GM12874 (cell line): ENCODE measurements at regions not wholly inside any gene's neighbourhood (a gene's known extent, or its start where the extent isn't known, plus 50 kb on each side); places are given as distances from the start of the nearest gene placed in this dataset.

ENCODE experiments used
- TF ChIP-seq, protein P1 (sequence below): IDR thresholded peaks from 2 replicates; pipeline ENCODE4 v1.5.1; 2011; ENCODE audit warnings: low read depth, mild to moderate bottlenecking, control low read depth, low read length, moderate library complexity; ENCODE audit not compliant: insufficient read depth

DNA sequence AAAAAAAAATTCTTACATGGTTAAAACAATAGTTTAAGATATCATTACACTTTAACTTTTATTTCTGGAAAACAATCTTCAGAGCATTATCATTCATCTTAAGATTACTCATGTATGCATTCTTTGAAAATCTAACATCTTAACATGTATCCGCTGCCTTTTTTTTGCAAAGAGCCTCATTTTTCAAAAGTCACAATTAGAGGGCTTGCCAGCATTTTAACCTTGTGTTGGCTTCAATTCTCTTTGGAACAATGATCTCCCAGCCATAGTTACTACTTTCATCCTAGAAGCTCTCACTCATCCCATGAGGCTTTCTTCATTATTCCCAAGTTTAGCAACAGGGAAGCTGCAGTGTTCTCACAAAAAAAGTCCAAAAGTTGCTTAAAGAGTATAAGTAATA, 330.8 kb downstream of the BCKDHB start:
- TF ChIP-seq, protein P1, sequence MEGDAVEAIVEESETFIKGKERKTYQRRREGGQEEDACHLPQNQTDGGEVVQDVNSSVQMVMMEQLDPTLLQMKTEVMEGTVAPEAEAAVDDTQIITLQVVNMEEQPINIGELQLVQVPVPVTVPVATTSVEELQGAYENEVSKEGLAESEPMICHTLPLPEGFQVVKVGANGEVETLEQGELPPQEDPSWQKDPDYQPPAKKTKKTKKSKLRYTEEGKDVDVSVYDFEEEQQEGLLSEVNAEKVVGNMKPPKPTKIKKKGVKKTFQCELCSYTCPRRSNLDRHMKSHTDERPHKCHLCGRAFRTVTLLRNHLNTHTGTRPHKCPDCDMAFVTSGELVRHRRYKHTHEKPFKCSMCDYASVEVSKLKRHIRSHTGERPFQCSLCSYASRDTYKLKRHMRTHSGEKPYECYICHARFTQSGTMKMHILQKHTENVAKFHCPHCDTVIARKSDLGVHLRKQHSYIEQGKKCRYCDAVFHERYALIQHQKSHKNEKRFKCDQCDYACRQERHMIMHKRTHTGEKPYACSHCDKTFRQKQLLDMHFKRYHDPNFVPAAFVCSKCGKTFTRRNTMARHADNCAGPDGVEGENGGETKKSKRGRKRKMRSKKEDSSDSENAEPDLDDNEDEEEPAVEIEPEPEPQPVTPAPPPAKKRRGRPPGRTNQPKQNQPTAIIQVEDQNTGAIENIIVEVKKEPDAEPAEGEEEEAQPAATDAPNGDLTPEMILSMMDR = no peak

DNA sequence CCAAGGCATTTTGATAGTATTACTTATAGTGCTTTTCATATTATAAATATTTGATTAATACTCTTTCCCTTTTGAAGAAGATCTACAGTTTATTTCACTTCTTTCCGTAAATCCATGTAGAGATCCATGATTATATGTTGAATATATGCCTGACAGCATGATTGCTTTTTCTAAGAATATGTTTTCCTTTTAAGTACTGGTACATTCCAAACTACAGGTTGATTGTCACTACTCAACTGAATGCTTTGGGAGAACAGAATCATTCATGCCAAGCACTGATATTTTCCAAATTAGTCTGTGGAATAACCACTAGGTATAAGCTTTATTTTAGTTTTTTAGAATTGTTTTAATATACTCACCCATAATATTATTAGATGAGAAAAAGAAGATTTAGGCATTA, 330.2 kb downstream of the BCKDHB start:
- TF ChIP-seq, protein P1 = no peak

DNA sequence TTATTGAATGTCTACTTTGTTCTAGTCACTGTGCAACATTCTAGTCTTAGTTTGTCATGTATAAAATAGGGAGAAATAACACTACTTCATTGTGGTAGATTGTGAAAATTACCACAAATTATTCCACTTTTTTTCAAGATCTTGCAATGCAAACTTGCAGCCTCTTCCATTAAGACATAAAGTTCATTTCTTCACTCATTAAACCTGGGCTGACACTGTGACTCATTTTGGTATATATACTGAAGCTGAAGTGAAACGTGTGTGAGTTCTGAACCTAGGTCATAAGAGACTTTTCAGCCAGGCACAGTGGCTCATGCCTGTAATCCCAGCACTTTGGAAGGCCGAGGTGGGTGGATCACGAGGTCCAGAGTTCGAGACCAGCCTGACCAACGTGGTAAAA, 329.0 kb downstream of the BCKDHB start:
- TF ChIP-seq, protein P1 = no peak

DNA sequence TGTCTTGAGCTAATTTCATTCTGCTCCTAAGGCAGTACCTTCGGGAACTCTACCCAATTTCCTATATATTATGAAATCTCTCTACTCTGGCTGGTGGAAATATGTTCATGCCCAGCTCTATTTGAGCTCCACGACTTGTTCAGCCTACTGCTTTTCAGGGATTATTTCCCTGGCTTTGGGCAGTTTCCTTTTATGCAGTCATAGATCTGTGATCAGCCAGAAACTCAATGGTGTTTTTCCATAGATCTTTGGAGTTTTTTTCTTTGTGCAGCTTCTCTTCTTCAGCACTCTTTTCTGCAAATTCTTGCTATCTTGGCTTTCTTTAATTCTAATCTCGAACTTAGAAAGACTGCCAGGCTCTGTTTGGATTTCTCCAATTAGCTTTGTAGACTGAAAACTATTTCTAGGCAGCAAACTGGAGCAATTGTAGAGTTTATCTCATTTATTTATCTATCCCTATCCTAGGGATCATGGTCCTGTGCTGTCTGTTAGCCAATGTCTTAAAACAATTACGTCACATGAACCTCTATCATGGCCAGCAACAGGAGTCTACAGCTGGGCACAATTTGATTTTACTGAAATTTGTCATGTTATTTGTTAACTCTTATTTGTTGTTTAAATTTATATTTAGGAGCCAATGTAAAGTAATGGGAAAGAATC, 328.4 kb downstream of the BCKDHB start:
- TF ChIP-seq, protein P1 = no peak

DNA sequence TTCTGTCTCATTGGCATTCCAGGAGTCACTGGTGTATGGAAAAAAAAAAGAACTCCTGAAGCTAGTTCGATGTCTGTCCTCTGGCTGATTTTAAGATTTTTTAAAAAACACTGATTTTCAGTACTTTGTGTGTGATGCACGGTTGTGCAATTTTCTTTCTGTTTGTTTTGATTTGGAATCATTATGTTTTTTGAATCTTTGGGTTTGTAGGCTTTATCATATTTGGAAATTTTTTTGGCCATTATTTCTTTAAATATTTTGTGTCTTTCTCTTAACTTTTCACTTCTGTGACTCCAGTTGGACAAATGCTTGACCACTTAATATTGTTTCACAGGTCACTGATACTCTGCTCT, 327.2 kb downstream of the BCKDHB start:
- TF ChIP-seq, protein P1 = no peak

DNA sequence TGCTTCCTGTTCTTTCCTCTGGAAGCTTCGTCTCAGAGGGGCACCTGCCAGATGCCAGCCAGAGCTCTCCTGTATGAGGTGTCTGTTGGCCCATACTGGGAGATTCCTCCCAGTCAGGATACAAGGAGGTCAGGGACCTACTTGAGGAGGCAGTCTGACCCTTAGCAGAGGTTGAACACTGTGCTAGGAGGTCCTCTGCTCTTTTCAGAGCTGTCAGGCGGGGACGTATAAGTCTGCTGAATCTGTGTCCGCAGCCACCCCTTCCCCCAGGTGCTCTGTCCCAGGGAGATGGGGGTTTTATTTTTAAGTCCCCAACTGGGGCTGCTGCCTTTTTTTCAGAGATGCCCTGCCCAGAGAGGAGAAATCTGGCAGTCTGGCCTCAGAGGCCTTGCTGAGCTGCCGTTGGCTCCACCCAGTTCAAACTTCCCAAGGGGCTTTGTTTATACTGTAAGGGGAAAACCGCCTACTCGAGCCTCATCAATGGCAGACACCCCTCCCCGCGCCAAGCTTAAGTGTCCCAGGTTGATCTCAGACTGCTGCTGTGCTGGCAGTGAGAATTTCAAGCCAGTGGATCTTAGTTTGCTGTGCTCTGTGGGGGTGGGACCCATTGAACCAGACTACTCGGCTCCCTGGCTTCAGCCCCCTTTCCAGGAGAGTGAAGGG, 326.7 kb downstream of the BCKDHB start:
- TF ChIP-seq, protein P1 = no peak

DNA sequence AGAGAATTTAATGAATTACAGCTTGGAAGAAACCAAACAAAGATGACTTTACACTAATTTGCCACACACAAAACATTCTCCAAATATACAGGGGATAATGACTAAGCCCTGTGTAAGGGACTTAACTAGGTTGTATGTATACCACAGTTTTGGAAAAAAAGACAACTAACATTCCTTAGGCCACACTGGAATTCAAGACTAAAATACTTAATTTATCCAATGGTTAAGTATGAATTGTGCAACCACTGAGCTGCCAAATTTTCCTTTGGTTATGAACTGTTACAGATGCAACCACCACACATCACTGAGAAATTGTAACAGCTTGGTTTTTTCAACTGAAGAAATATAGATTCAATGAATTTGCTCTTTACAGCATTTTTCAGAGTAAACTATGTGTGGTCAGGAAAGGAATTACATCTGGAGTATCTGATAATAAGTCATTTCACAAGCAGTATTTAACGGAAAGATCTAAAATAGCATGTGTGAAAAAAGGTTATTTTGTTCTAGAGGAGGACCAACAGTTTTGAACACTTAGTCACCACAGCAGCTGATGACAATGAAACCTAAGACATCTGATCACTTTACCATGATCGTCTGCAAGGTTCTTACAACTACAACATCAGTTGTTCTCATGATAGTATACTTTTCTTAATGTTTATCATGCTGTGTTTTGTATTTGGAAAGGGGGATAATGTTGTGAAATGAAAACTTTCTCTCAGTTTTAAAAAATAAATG, 318.8 kb downstream of the BCKDHB start:
- TF ChIP-seq, protein P1 = no peak
